GM12874 (cell line): ENCODE measurements at regions not wholly inside any gene's neighbourhood (a gene's known extent, or its start where the extent isn't known, plus 50 kb on each side); places are given as distances from the start of the nearest gene placed in this dataset.

Source experiments
- CTCF ChIP-seq: IDR thresholded peaks from 2 replicates; pipeline ENCODE4 v1.5.1; 2011; ENCODE audit warnings: low read depth, mild to moderate bottlenecking, control low read depth, low read length, moderate library complexity; ENCODE audit not compliant: insufficient read depth

- TF ChIP-seq CTCF = no peak
Observed at GRCh38 chr17:68175905-68176304, 71.9 kb upstream of the AMZ2 start.

- no peak for TF ChIP-seq CTCF
Observed at GRCh38 chr17:68176718-68177117, 71.1 kb upstream of the AMZ2 start.

- no peak for TF ChIP-seq CTCF
Observed at GRCh38 chr17:68178831-68179230, 69.0 kb upstream of the AMZ2 start.

GRCh38 chr17:68179236-68179925, 68.5 kb upstream of the AMZ2 start:
- no peak for TF ChIP-seq CTCF

- TF ChIP-seq CTCF = no peak
Observed at GRCh38 chr17:68179926-68180285, 67.9 kb upstream of the AMZ2 start.

GRCh38 chr17:68182011-68182306, 65.9 kb upstream of the AMZ2 start:
- TF ChIP-seq CTCF = no peak

- TF ChIP-seq CTCF = no peak
Observed at GRCh38 chr17:68182940-68183551, 64.8 kb upstream of the AMZ2 start.
